HepG2 (cell line): ENCODE measurements at regions not wholly inside any gene's neighbourhood (a gene's known extent, or its start where the extent isn't known, plus 50 kb on each side); places are given as distances from the start of the nearest gene placed in this dataset.

ENCODE experiments used
- AFF4 ChIP-seq: sonication (generic); formaldehyde crosslinking; IDR thresholded peaks from 2 replicates; pipeline ENCODE4 v1.4.0; 2020; ENCODE audit warnings: missing genetic modification reagents
- CHCHD3 ChIP-seq: sonication (generic); formaldehyde crosslinking; IDR thresholded peaks from 2 replicates; pipeline ENCODE4 v1.8.0; 2022; ENCODE audit warnings: mild to moderate bottlenecking, missing genetic modification reagents, moderate library complexity
- CTCF ChIP-seq: sonication (generic); formaldehyde crosslinking; IDR thresholded peaks from 2 replicates; pipeline ENCODE4 v1.5.0; 2020; ENCODE audit warnings: mild to moderate bottlenecking, missing genetic modification reagents, moderate library complexity
- MAX ChIP-seq: IDR thresholded peaks from 2 replicates; pipeline ENCODE4 v1.6.1; 2012; ENCODE audit warnings: inconsistent platforms
- MYC ChIP-seq: sonication (generic); formaldehyde crosslinking; IDR thresholded peaks from 2 replicates; pipeline ENCODE4 v1.9.0; 2021; ENCODE audit warnings: missing genetic modification reagents, borderline replicate concordance
- NAIF1 ChIP-seq: sonication (generic); formaldehyde crosslinking; IDR thresholded peaks from 2 replicates; pipeline ENCODE4 v1.5.0; 2020; ENCODE audit warnings: mild to moderate bottlenecking, missing genetic modification reagents, borderline replicate concordance
- NFE2 ChIP-seq: sonication (generic); formaldehyde crosslinking; IDR thresholded peaks from 2 replicates; pipeline ENCODE4 v1.4.0; 2020; ENCODE audit warnings: missing genetic modification reagents
- RAD21 ChIP-seq: fragments of 450-650 bp; formaldehyde crosslinking; IDR thresholded peaks from 2 replicates; pipeline ENCODE4 v1.5.0; 2020; ENCODE audit warnings: mild to moderate bottlenecking
- ZBTB10 ChIP-seq: sonication (generic); formaldehyde crosslinking; IDR thresholded peaks from 2 replicates; pipeline ENCODE4 v1.4.0; 2020; ENCODE audit warnings: missing genetic modification reagents, borderline replicate concordance
- ZKSCAN8 ChIP-seq: IDR thresholded peaks from 2 replicates; pipeline ENCODE4 v1.6.1; 2016; ENCODE audit warnings: borderline replicate concordance, missing genetic modification reagents, missing compliant biosample characterization

- TF ChIP-seq NFE2 (no peak), CTCF (CRISPR knock-in tag) (no peak), AFF4 (CRISPR knock-in tag) (no peak), ZKSCAN8 (CRISPR knock-in tag) (no peak), CHCHD3 (no peak), NAIF1 (CRISPR knock-in tag) (no peak), MYC (no peak), RAD21 (no peak), MAX (no peak), ZBTB10 (CRISPR knock-in tag) (no peak)
Measured at GRCh38 chr2:167504695-167505094, 616.4 kb downstream of the XIRP2 start.
